ENCODE measurements at regions not wholly inside any gene's neighbourhood (a gene's known extent, or its start where the extent isn't known, plus 50 kb on each side); places are given as distances from the start of the nearest gene placed in this dataset.

DNA sequence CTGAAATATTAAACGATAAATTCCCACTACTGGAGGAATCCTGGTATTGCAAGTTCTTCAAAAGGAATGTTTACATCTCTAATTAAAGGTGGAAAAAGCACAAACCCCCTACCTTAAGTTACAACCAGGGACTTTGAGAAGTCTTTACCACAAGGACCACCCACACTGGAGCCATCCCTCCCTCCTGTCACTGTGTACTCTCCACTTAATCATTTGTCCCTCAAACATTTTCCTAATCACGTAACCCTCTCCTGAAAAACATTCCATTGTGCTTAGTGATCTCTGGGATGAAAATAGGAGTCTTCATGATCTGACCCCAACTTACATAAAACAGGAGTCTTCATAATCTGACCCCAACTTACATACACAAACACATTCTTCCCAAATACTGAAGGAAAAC is 85.7 kb downstream of the SUCLG1 start:
- no peak for DNase-seq (ENCODE audit: low spot score)
- TF ChIP-seq, protein P1, sequence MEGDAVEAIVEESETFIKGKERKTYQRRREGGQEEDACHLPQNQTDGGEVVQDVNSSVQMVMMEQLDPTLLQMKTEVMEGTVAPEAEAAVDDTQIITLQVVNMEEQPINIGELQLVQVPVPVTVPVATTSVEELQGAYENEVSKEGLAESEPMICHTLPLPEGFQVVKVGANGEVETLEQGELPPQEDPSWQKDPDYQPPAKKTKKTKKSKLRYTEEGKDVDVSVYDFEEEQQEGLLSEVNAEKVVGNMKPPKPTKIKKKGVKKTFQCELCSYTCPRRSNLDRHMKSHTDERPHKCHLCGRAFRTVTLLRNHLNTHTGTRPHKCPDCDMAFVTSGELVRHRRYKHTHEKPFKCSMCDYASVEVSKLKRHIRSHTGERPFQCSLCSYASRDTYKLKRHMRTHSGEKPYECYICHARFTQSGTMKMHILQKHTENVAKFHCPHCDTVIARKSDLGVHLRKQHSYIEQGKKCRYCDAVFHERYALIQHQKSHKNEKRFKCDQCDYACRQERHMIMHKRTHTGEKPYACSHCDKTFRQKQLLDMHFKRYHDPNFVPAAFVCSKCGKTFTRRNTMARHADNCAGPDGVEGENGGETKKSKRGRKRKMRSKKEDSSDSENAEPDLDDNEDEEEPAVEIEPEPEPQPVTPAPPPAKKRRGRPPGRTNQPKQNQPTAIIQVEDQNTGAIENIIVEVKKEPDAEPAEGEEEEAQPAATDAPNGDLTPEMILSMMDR (IDR thresholded peaks at IDR 0.05; ENCODE audit: extremely low read depth, missing control alignments) = no peak

DNA sequence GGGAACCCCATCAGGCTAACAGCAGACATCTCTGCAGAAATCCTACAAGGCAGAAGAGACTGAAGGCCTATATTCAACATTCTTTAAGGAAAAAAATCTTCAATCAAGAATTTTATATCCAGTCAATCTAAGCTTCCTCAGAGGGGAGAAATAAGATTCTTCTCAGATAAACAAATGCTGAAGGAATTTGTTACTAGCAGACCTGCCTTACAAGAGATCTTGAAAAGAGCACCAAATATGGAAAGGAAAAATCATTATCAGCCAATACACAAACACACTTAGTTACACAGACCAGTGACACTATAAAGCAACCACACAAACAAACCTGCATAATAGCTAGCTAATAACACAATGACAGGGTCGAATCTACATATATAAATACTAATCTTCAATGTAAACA is 96.5 kb downstream of the SUCLG1 start:
- no peak for DNase-seq (ENCODE audit: low spot score)
- TF ChIP-seq, protein P1 (IDR thresholded peaks at IDR 0.05; ENCODE audit: extremely low read depth, missing control alignments) = no peak

DNA sequence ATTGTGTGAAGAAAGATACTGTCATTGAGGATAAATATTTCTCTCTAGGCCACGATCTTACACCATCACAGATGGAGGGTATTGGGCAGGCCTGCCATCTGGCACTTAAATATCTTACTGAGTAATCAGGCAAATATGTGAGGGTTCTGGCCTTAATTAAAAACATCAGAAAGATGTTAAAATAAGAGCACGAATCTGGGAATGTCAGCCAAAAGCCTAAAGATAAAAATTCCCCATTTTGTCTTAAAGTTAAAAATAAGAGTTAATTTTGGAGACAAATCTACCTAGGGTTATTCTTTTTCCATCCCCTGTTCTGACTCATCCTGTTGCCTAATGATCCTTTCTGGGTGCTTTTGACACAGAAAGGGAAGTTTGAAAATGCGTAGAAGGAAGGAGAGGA is 121.0 kb downstream of the SUCLG1 start:
- TF ChIP-seq, protein P1 (IDR thresholded peaks at IDR 0.05; ENCODE audit: extremely low read depth, missing control alignments) = no peak

DNA sequence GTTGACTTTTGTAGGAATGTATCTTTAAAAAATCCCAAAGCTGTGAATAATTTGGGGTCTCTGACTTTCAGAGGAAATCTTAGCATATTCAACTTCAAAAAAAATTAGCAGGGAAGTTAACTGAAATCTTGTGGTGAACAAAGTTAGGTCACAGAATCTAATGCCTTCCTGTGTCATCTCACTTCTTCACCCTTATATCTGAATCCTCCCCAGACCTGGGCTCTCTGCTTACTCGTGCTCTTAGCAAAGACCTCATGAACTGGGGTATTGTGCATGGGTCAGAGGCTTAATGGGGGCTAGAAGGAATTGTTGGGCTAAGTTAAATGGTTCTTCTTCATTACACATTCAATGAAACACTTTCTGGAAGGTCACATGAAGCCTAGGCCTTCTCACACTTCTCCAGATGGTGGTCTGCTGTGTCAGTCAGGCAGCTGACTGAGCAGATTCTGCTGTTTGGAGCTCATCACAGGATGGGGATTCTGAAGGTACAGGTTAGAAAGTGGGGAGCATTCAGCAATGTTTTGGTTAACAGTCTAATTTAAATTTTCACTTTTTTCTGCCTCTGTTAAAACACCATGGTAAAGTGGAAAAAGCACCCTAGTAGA is 131.3 kb downstream of the SUCLG1 start:
- no peak for DNase-seq (ENCODE audit: low spot score)
- TF ChIP-seq, protein P1 (IDR thresholded peaks at IDR 0.05; ENCODE audit: extremely low read depth, missing control alignments) = no peak

More for the DNA sequence above, 121.0 kb downstream of the SUCLG1 start:
- DNase-seq (ENCODE audit: low spot score) = no peak

DNA sequence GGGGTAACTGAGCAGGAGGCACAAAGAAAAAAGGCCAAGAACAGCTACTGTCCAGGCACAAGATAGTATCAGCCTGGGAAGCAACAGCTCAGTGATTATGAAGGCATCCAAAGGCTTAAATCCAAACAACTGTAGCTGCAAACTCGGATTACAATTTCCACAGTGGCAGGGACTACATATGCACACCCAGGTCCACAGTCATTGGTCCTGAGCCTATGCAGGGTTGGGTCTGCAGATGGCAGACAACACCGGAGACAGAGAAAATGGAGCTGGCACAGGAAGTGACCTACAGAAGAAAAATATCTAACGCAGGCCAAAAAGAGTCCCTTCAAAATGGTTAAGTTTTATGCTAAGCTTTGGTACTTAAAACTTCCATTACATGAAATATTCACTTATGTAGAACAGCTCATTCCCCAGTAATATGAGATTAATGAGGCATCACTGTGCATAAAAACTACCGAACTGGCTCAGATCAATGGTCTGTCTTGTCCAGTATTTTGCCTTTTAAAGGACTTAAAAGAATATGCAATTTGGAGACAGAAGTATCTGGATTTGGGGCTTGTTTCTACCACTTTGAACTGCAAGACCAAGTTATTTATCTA is 132.1 kb downstream of the SUCLG1 start:
- TF ChIP-seq, protein P1 (IDR thresholded peaks at IDR 0.05; ENCODE audit: extremely low read depth, missing control alignments) = no peak
- DNase-seq (ENCODE audit: low spot score) = no peak

DNA sequence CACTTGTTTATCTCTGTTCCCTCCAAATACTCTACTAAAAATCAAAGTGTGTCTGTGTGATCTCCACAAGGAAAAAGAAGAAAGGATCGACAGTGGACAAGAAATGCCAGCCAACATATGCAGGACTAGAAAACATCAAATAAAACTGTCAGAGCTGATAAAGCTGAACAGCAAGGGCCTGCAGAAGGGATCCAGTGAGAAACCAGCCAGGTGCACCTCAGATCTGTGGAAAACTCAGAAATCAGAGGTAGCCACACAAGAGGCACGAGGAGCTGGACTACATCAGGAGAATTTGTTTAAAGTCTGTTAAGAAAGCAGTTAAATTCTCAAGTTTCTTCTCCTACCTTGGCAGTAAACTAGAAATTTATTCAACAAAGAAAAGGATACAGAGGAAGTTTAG is 135.2 kb downstream of the SUCLG1 start:
- TF ChIP-seq, protein P1 (IDR thresholded peaks at IDR 0.05; ENCODE audit: extremely low read depth, missing control alignments) = no peak
- DNase-seq (ENCODE audit: low spot score) = no peak

DNA sequence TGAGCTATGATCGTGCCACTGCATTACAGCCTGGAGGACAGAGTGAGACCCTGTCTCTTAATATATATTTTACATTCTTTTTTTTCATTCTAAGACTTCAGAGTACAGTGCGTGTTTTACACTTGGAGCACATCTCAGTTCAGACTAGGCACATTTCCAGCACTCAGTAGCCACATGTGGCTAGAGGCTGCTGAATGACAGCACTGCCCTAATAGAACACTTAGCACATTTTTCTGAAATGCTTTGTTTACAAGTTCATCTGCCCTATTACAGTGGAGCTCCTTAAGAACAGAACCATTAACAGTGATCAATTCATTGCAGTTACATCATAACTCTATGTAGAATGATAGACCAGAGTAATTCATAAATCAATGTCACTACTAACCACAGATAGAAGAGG is 138.1 kb downstream of the SUCLG1 start:
- no peak for DNase-seq (ENCODE audit: low spot score)
- TF ChIP-seq, protein P1 (IDR thresholded peaks at IDR 0.05; ENCODE audit: extremely low read depth, missing control alignments) = no peak

Measured in GM20000 (cell line).